ENCODE measurements at regions not wholly inside any gene's neighbourhood (a gene's known extent, or its start where the extent isn't known, plus 50 kb on each side); places are given as distances from the start of the nearest gene placed in this dataset.

GRCh38 chr2:181197140-181197760 lies 216.8 kb downstream of the UBE2E3 start:
- BruUV-seq (replicated peaks), result no TSS peak
- Histone ChIP-seq H3K27ac (ENCODE audit: low read depth, low read length) (no peak overlapping the region), H3K79me2 (ENCODE audit: insufficient read depth, low read length) (no peaks in the 10 kb centered on the region), H3K9me3 (ENCODE audit: control insufficient read depth in 1 of 2, insufficient read depth in 1 of 2, low read depth in 1 of 2, low read length in 2 of 2) (no peaks in the 10 kb centered on the region), H3K4me3 (replicated peaks in 1 of 2; ENCODE audit: low read depth in 1 of 2, low read length in 2 of 2) (no peak overlapping the region), H3K4me2 (ENCODE audit: low read length) (no peak overlapping the region), H4K20me1 (ENCODE audit: insufficient read depth) (no peaks in the 10 kb centered on the region), H3K4me1 (ENCODE audit: control insufficient read depth in 1 of 2, insufficient read depth in 2 of 2, low read length in 2 of 2) (no peaks in the 10 kb centered on the region), H3K36me3 (ENCODE audit: control insufficient read depth in 1 of 2, insufficient read depth in 2 of 2, low read length in 2 of 2) (no peaks in the 10 kb centered on the region), H2AFZ (ENCODE audit: low read depth, low read length, poor library complexity, severe bottlenecking) (peak overlapping the region; percentile 28), H3K27me3 (ENCODE audit: insufficient read depth, low read length) (no peaks in the 10 kb centered on the region), H3K9ac (ENCODE audit: low read length) (no peak overlapping the region), H3K9me2 (ENCODE audit: insufficient read depth) (no peaks in the 10 kb centered on the region)
- intact Hi-C loops (cut with micrococcal nuclease), result no loop called here
- no peak for ATAC-seq
- no peak for DNase-seq (ENCODE audit: low read depth, low spot score)
- POLR2A ChIA-PET, result no interaction called here
- CTCF ChIA-PET, result no interaction called here
- no peak for TF ChIP-seq YY1 (IDR thresholded peaks at IDR 0.05; ENCODE audit: extremely low read depth, insufficient replicate concordance, low read depth, low read length)
- no peak for TF ChIP-seq ZFX (IDR thresholded peaks at IDR 0.05)
- TF ChIP-seq FOSL1 (IDR thresholded peaks at IDR 0.05; ENCODE audit: low read depth), result no peak
- TF ChIP-seq SIN3A (IDR thresholded peaks at IDR 0.05; ENCODE audit: low read depth), result no peak
- no peak for TF ChIP-seq POLR2A (IDR thresholded peaks at IDR 0.05; ENCODE audit: borderline replicate concordance, extremely low read depth, insufficient read depth, insufficient read length)
- TF ChIP-seq, protein P1, sequence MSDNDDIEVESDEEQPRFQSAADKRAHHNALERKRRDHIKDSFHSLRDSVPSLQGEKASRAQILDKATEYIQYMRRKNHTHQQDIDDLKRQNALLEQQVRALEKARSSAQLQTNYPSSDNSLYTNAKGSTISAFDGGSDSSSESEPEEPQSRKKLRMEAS (IDR thresholded peaks at IDR 0.05), result no peak
- no peak for TF ChIP-seq ZBTB33 (IDR thresholded peaks at IDR 0.05; ENCODE audit: extremely low read depth, insufficient replicate concordance, low read length)
- no peak for TF ChIP-seq ELF1 (IDR thresholded peaks at IDR 0.05; ENCODE audit: borderline replicate concordance, low read depth)
- TF ChIP-seq ZNF274 (IDR thresholded peaks at IDR 0.05; ENCODE audit: low read depth, low read length), result no peak
- no peak for TF ChIP-seq RAD21 (IDR thresholded peaks at IDR 0.05; ENCODE audit: low read depth)
- TF ChIP-seq CTCF (IDR thresholded peaks at IDR 0.05 in 2 of 3, conservative IDR thresholded peaks at IDR 0.05 in 1 of 3; ENCODE audit: borderline replicate concordance in 1 of 3, insufficient read depth in 1 of 3, low read depth in 2 of 3, low read length in 2 of 3), result no peak
- no peak for TF ChIP-seq SP1 (IDR thresholded peaks at IDR 0.05; ENCODE audit: low read depth)
- RAD21 ChIA-PET (ENCODE audit: low non-redundant PET in 1 of 2, low total read pairs in 2 of 2, uncharacterized antibody in 2 of 2, unreplicated experiment in 2 of 2), result no interaction called here

Measured in HCT116 (cell line).